HG02798 (cell line): ENCODE measurements at regions not wholly inside any gene's neighbourhood (a gene's known extent, or its start where the extent isn't known, plus 50 kb on each side); places are given as distances from the start of the nearest gene placed in this dataset.
A peak's percentile ranks its signal among the peaks of the same experiment; 100 is the strongest.
"Not testable (repeated sequence)": the region's sequence is repeated elsewhere in the genome, so short reads cannot be mapped to it uniquely, and the experiment has no call there.

ENCODE experiments used
- ATAC-seq: cut with Tn5 transposase; IDR thresholded peaks from one replicate; pipeline ENCODE4 v1.9.1; 2021; ENCODE audit warnings: mild to moderate bottlenecking; ENCODE audit not compliant: unreplicated experiment, poor library complexity

GRCh38 chr3:59513570-59513969 lies 463.7 kb upstream of the CFAP20DC start:
- no peak for ATAC-seq

GRCh38 chr3:59512066-59512465 lies 462.2 kb upstream of the CFAP20DC start:
- no peak for ATAC-seq

GRCh38 chr3:59510576-59510975 lies 460.8 kb upstream of the CFAP20DC start:
- ATAC-seq, result no peak

GRCh38 chr3:59508273-59508672 lies 458.4 kb upstream of the CFAP20DC start:
- ATAC-seq, result no peak

GRCh38 chr3:59506191-59506590 lies 456.4 kb upstream of the CFAP20DC start:
- ATAC-seq, result no peak

GRCh38 chr3:59503441-59503840 lies 453.6 kb upstream of the CFAP20DC start:
- ATAC-seq, result no peak

- no peak for ATAC-seq
Observed at GRCh38 chr3:59502806-59503205, 453.0 kb upstream of the CFAP20DC start.

- no peak for ATAC-seq
Observed at GRCh38 chr3:59499954-59500353, 450.1 kb upstream of the CFAP20DC start.

GRCh38 chr3:59499000-59499399 lies 449.2 kb upstream of the CFAP20DC start:
- no peak for ATAC-seq

- no peak for ATAC-seq
Observed at GRCh38 chr3:59496250-59496649, 446.4 kb upstream of the CFAP20DC start.

GRCh38 chr3:59494969-59495368 lies 445.1 kb upstream of the CFAP20DC start:
- not testable (repeated sequence) for ATAC-seq

GRCh38 chr3:59486520-59486919 lies 436.7 kb upstream of the CFAP20DC start:
- ATAC-seq, result no peak

GRCh38 chr3:59483191-59483590 lies 433.4 kb upstream of the CFAP20DC start:
- ATAC-seq, result no peak

GRCh38 chr3:59482684-59483083 lies 432.9 kb upstream of the CFAP20DC start:
- no peak for ATAC-seq

- no peak for ATAC-seq
Observed at GRCh38 chr3:59481776-59482400, 432.1 kb upstream of the CFAP20DC start.

- peak; percentile 75 for ATAC-seq
Observed at GRCh38 chr3:59480486-59480995, 430.7 kb upstream of the CFAP20DC start.

GRCh38 chr3:59473636-59474035 lies 423.8 kb upstream of the CFAP20DC start:
- ATAC-seq, result peak; percentile 79

- ATAC-seq, result no peak
Observed at GRCh38 chr3:59472541-59472940, 422.7 kb upstream of the CFAP20DC start.

- ATAC-seq, result peak; percentile 33
Observed at GRCh38 chr3:59469948-59470723, 420.3 kb upstream of the CFAP20DC start.

- no peak for ATAC-seq
Observed at GRCh38 chr3:59467476-59467875, 417.7 kb upstream of the CFAP20DC start.

GRCh38 chr3:59464187-59464586 lies 414.4 kb upstream of the CFAP20DC start:
- no peak for ATAC-seq

- no peak for ATAC-seq
Observed at GRCh38 chr3:59463253-59463652, 413.4 kb upstream of the CFAP20DC start.
